OCI-LY3 (cell line): ENCODE measurements at regions not wholly inside any gene's neighbourhood (a gene's known extent, or its start where the extent isn't known, plus 50 kb on each side); places are given as distances from the start of the nearest gene placed in this dataset.

Experiments
- H2AFZ ChIP-seq: fragments of 200-600, 300-600 bp; shearing (Covaris generic); 2 replicates; pipeline ENCODE4 v1.6.0; 2014; ENCODE audit warnings: antibody characterized with exemption, low read depth, low read length
- H3K27ac ChIP-seq: fragments of 200-600, 300-600 bp; sonication (generic); 2 replicates; pipeline ENCODE4 v1.5.1; 2014; ENCODE audit warnings: mild to moderate bottlenecking, low read length, moderate library complexity, mixed read lengths
- H3K27me3 ChIP-seq: fragments of 200-600, 300-600 bp; sonication (generic); 2 replicates; pipeline ENCODE4 v1.6.1; 2014; ENCODE audit warnings: low read depth, low read length, mixed read lengths
- H3K36me3 ChIP-seq: fragments of 200-600, 300-600 bp; sonication (generic); replicated peaks from 2 replicates; pipeline ENCODE3; 2014; ENCODE audit warnings: low read depth, low read length, mixed read lengths
- H3K4me1 ChIP-seq: fragments of 300-600, 200-600 bp; sonication (generic); 2 replicates; pipeline ENCODE4 v1.6.1; 2014; ENCODE audit warnings: low read length, mixed read lengths
- H3K4me2 ChIP-seq: fragments of 200-600, 300-600 bp; sonication (generic); 2 replicates; pipeline ENCODE4 v1.6.1; 2014; ENCODE audit warnings: low read length, mixed read lengths
- H3K4me3 ChIP-seq: fragments of 300-600, 200-600 bp; sonication (generic); 2 replicates; pipeline ENCODE4 v1.5.1; 2014; ENCODE audit warnings: antibody characterized with exemption, mild to moderate bottlenecking, low read length, moderate library complexity
- H3K79me2 ChIP-seq: fragments of 300-600, 200-600 bp; shearing (Covaris generic); 2 replicates; pipeline ENCODE4 v1.6.1; 2014; ENCODE audit warnings: mild to moderate bottlenecking, low read length, mixed read lengths
- H3K9ac ChIP-seq: fragments of 300-600, 200-600 bp; shearing (Covaris generic); 2 replicates; pipeline ENCODE4 v1.6.0; 2014; ENCODE audit warnings: mild to moderate bottlenecking, low read length, moderate library complexity
- H3K9me3 ChIP-seq: fragments of 200-600, 300-600 bp; shearing (Covaris generic); 2 replicates; pipeline ENCODE4 v1.6.1; 2014; ENCODE audit warnings: low read length, mixed read lengths; ENCODE audit not compliant: insufficient read depth
- H4K20me1 ChIP-seq: fragments of 200-600, 300-600 bp; sonication (generic); 2 replicates; pipeline ENCODE4 v1.6.1; 2016; ENCODE audit warnings: low read length, mixed read lengths; ENCODE audit not compliant: insufficient read depth
- EZH2phosphoT487 ChIP-seq: fragments of 200-600 bp; shearing (Covaris generic); IDR thresholded peaks from 2 replicates; pipeline ENCODE4 v1.6.1; 2018; ENCODE audit warnings: antibody characterized with exemption, mixed run types, low read depth
- TF ChIP-seq, protein P1 (sequence below): fragments of 200-600, 300-600 bp; sonication (generic); IDR thresholded peaks from 2 replicates; pipeline ENCODE4 v1.5.1; 2014; ENCODE audit warnings: antibody characterized with exemption, low read length, low read depth

DNA sequence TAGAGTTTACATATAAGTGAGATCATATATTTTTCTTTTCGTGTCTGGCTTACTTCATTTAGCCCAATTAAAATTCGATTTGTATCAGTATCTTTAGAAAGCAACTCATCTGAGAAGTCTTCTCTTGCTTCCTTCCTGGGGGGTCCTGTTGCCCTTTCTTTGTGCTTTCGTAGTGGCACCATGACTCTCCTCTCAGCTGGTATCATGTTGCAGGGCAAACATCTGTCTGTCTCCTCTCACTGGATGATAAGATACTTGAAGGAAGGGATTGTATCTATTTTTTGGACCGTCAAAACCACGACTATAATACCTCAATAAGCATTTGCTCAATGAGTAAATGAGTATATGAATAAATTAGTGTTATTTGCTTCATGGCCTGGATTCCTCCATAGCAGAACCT, 382.5 kb upstream of the SORCS1 start:
- H3K27ac ChIP-seq = no peak overlapping the region
- H3K4me2 ChIP-seq = no peak overlapping the region
- no peaks in the 10 kb centered on the region for H3K9me3 ChIP-seq
- no peak overlapping the region for H3K4me3 ChIP-seq
- H3K4me1 ChIP-seq = no peaks in the 10 kb centered on the region
- H2AFZ ChIP-seq = no peak overlapping the region
- no peaks in the 10 kb centered on the region for H3K79me2 ChIP-seq
- no peaks in the 10 kb centered on the region for H3K36me3 ChIP-seq
- H4K20me1 ChIP-seq = no peaks in the 10 kb centered on the region
- no peaks in the 10 kb centered on the region for H3K27me3 ChIP-seq
- TF ChIP-seq, protein P1, sequence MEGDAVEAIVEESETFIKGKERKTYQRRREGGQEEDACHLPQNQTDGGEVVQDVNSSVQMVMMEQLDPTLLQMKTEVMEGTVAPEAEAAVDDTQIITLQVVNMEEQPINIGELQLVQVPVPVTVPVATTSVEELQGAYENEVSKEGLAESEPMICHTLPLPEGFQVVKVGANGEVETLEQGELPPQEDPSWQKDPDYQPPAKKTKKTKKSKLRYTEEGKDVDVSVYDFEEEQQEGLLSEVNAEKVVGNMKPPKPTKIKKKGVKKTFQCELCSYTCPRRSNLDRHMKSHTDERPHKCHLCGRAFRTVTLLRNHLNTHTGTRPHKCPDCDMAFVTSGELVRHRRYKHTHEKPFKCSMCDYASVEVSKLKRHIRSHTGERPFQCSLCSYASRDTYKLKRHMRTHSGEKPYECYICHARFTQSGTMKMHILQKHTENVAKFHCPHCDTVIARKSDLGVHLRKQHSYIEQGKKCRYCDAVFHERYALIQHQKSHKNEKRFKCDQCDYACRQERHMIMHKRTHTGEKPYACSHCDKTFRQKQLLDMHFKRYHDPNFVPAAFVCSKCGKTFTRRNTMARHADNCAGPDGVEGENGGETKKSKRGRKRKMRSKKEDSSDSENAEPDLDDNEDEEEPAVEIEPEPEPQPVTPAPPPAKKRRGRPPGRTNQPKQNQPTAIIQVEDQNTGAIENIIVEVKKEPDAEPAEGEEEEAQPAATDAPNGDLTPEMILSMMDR = no peak
- no peak overlapping the region for H3K9ac ChIP-seq

GRCh38 chr10:107546284-107546683, 381.8 kb upstream of the SORCS1 start:
- H3K4me2 ChIP-seq = no peak overlapping the region

GRCh38 chr10:107545717-107546116, 381.2 kb upstream of the SORCS1 start:
- Histone ChIP-seq H3K27ac (no peak overlapping the region), H3K4me3 (no peak overlapping the region), H3K36me3 (no peaks in the 10 kb centered on the region), H3K4me2 (no peak overlapping the region), H3K9ac (no peak overlapping the region), H3K79me2 (no peaks in the 10 kb centered on the region), H3K9me3 (no peaks in the 10 kb centered on the region), H3K27me3 (no peaks in the 10 kb centered on the region), H3K4me1 (no peaks in the 10 kb centered on the region), H2AFZ (no peak overlapping the region), H4K20me1 (no peaks in the 10 kb centered on the region)
- TF ChIP-seq EZH2phosphoT487 = no peak
- TF ChIP-seq, protein P1 = no peak

More at GRCh38 chr10:107546284-107546683, 381.8 kb upstream of the SORCS1 start:
- Histone ChIP-seq H3K9ac (no peak overlapping the region), H3K79me2 (no peaks in the 10 kb centered on the region), H3K27me3 (no peaks in the 10 kb centered on the region), H4K20me1 (no peaks in the 10 kb centered on the region), H3K36me3 (no peaks in the 10 kb centered on the region), H3K9me3 (no peaks in the 10 kb centered on the region), H2AFZ (no peak overlapping the region), H3K27ac (no peak overlapping the region), H3K4me1 (no peaks in the 10 kb centered on the region), H3K4me3 (no peak overlapping the region)
- TF ChIP-seq, protein P1 = no peak
- TF ChIP-seq EZH2phosphoT487 = no peak

GRCh38 chr10:107544706-107545520, 380.4 kb upstream of the SORCS1 start:
- H3K27ac ChIP-seq = no peak overlapping the region
- no peaks in the 10 kb centered on the region for H3K79me2 ChIP-seq
- no peak overlapping the region for H3K4me2 ChIP-seq
- no peaks in the 10 kb centered on the region for H3K4me1 ChIP-seq
- H4K20me1 ChIP-seq = no peaks in the 10 kb centered on the region
- no peak overlapping the region for H3K4me3 ChIP-seq
- no peaks in the 10 kb centered on the region for H3K36me3 ChIP-seq
- H3K9me3 ChIP-seq = no peaks in the 10 kb centered on the region
- no peak overlapping the region for H2AFZ ChIP-seq
- TF ChIP-seq, protein P1 = no peak
- TF ChIP-seq EZH2phosphoT487 = no peak
- no peak overlapping the region for H3K9ac ChIP-seq
- H3K27me3 ChIP-seq = no peaks in the 10 kb centered on the region
